ENCODE measurements at regions not wholly inside any gene's neighbourhood (a gene's known extent, or its start where the extent isn't known, plus 50 kb on each side); places are given as distances from the start of the nearest gene placed in this dataset.

DNA sequence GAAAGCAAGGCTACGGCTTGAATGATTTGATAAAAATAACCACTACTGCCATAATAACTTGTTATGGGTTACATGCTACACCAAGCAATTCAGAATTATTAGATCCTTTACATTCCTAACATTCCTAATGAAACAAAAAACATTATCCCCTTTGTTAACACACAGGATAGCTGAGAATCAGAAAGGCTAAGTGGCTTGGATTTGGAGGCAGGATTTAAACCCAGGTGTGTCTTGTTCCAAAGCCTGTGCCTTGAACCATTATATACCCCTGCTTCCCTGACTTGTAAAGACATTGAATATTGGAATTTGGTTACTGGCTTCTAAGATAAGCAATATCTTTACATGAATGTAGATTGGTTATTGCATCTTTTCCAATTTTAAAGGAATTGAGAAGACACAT lies 417.1 kb upstream of the GOLIM4 start:
- DNase-seq (ENCODE audit: low spot score): no peak

DNA sequence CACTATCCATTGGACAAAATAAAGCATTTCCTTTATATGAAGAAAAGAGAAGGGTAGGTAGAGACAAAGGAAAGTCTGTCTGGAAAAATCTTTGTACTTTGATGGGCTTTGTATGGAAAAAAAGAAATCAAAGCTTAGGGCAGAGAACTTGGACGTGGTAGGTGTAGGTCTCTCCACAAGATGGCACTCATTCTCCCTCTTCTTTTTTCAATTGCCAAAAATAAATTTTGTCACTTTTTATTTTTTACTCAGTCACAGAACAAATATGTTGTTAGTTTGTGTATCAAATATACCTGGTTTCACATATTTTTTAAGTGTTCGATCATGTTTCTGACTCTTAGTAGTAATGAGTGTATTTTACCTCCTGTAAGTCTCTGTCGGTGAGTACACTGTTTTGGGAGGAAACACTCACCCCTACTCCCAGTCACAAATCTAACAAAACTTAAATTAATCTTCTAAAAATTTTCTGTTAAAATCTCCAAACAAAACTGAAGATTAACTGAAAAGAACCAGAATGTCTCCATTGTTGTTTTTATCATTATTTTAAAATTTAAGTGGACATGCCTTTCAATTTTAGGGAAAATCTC lies 415.8 kb upstream of the GOLIM4 start:
- no peak for DNase-seq (ENCODE audit: low spot score)

DNA sequence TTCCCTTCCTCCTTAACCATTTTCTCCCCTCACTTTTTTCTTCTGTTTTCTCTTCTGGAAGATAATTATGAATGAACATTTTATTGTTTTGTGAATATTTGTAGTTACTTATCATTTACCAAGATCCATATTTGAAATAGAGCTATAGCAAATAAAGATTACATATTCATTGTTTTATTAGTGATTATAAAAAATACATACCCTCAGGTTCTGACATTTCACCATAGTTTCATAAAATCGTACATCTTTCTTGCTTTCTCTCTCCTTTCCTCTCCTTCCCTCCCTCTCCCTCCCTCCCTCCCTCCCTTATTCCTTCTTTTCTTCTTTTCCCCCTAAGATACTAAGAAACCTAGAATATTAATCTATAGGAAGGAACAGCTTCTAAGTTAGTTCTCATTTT lies 410.9 kb upstream of the GOLIM4 start:
- DNase-seq (ENCODE audit: low spot score): no peak

DNA sequence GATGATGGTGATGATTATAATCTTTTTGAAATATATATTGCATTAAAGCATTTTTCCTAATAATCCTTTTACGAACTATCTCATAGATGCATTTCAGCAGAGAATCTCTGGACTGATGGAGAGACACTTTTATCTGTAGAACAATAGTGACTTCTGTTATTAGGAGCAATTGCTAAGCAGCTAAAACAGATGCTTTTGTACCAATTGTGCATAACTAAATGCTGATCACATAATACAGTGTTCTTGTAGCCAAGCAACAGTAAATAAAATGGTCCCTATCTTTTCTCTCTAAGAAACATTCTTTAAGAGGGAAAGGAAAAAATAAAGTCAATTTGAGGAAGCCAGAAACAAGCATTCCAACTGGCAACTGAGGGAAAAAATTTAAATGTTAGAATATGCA lies 405.8 kb upstream of the GOLIM4 start:
- no peak for DNase-seq (ENCODE audit: low spot score)

DNA sequence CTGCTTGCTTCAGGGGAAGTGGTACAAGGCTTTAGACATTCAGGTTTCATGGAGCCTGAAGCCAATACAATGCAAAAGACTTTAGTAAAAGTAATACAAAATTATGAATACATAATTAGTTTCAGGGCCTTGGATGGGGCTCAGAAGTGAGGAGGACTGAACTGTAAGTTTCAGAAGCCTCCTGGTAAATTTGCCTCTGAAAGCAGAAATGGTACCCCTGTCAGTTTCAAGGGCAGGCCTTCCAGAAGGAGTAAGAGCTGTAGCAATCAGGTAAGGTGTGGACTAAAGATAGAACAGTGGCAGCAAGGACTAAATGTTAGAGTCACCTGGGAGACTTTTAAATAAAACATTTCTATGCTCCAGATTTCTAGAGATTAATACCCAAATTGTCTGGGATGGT lies 402.5 kb upstream of the GOLIM4 start:
- DNase-seq (ENCODE audit: low spot score): no peak

DNA sequence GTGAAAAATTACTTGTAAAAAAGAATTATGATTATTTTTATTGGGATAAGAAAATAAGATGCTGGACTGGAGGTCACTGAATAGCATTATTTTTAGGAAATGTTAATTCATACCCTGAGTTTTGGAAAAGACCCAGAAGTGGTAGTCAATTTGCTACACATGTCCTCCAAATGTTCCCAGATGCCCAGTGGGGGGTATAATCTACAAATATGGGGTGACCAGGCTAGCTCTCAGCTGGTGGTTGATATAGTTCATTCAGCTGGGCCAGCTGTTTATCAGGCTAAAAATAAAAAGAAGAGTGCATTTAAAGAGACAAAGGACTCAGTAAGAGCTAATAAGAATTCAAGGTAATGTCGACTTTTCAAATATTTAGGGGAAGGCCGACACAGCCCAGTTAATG lies 402.0 kb upstream of the GOLIM4 start:
- DNase-seq (ENCODE audit: low spot score): no peak

DNA sequence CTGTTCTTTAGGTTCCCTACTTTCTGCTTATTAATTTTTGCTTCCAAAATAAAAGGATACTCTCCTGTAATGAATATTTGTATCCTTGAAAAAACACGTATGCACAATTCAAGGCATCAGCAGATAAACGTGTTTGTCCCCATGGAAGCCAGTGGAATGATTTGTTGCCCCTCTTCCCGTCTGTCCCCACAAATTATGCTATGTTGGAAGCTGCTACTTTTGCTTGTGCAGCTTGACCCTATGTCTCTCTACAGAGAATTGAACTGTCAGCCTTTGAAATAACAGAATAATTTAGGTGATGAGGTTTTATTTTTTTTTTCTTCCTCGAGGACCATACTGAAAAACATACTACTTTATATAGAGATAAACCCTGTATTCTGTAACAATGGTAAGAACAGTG lies 401.5 kb upstream of the GOLIM4 start:
- DNase-seq (ENCODE audit: low spot score): no peak

DNA sequence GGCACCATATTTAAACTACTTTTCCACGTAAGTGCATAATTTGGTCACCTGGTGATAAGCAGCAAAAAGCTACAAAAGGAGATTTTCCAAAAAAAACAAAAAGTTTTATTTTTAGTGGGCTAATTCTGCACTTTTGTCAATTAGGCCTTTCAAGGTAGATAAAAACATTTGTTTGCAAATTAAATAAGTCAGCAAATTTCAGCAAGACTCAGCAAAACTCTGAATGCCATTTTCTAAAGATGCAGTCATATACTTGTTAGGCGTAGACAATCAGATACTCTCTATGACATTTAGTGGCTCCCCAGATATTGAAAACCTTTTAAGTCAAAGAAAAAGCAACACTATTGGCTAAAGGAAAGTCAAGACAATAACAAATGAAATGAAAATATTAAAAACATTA lies 400.2 kb upstream of the GOLIM4 start:
- no peak for DNase-seq (ENCODE audit: low spot score)

DNA sequence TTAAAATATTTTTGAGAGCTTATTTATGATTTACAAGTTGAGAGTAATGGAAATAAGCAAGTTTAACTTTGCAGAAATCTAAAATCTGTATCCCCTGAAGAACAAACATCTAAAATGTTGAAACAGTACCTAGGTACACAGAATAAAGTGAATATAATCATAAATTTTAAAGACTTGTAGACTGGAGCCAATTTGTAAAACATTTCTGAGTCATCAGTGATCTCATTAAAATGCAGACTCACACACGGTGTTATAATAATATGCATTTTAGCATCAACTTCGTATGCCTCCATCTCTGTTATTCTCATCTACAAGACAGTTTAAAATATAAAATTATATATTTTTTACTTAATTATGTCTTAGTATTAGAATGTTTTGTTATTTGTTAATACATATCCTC lies 399.5 kb upstream of the GOLIM4 start:
- no peak for DNase-seq (ENCODE audit: low spot score)

DNA sequence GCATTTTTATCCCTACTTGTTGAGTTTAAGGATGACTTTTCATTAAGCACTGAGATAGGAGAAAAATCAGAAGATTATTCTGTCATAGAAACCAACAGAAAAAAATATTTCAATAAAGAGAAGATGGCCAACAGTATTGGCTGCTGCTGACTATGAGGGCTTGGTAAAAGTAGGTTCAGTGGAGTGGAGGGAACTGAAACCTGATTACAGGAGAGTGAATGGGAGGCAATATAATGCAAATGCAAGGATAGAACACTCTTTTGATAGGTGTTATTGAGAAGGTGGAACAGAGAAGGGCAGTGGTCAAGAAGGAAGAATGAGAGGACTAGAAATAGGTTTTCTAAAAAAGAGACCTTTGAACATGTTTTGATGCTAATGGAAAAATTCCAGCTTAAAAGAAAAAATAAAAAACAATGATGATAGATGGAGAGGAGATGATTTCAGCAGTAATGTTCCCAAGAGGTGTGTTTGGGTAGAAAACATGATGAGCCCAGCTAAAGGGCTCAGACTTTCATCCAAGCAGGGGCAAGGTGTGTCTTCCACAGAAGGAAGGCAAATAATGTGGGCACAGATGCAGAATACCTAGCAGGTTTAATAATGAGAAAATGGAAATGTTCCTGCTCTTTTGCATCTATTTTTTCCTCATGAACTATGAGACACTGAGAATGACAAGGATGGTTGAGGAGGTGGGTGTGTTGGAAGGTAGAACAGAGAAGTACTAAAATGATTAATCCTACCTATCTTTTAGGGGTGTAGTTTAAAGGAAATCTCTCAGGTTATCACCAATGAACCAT lies 397.9 kb upstream of the GOLIM4 start:
- DNase-seq (ENCODE audit: low spot score): no peak

DNA sequence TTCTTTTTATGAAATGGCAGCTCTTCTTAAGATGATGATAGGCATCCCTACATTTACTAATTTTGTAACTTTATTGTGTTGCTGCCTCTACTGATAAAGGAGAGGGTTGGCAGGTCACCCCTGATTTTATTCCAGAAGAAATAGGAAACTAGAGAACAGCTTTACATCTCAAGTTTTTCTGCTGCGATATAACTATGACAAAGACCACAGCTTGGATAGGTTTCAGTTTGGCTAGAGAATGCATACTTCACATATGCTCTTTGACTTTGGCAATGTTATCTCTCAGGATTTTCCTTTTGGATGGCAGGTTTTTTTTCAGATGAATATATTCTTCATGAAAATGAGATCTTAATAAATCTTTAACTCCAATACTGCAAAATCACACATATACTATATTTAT lies 395.3 kb upstream of the GOLIM4 start:
- DNase-seq (ENCODE audit: low spot score): no peak

DNA sequence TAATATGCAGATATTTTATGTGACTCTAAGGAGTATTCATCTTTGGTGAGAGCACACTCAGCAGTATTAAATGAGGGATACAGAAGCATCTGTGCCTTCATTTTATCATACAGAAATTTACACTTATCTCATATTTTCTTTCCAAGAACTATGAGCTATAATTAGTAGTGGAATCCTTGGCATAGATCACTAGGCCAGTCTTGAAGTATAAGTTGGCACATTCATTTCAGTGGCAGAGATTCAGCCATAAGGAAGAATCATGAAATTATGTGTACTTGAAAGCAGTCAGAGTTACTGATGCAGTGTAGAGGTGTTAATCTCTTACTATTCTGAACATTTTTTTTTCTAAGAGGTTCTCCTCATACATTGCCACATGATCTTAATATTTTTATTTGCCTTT lies 393.6 kb upstream of the GOLIM4 start:
- no peak for DNase-seq (ENCODE audit: low spot score)

DNA sequence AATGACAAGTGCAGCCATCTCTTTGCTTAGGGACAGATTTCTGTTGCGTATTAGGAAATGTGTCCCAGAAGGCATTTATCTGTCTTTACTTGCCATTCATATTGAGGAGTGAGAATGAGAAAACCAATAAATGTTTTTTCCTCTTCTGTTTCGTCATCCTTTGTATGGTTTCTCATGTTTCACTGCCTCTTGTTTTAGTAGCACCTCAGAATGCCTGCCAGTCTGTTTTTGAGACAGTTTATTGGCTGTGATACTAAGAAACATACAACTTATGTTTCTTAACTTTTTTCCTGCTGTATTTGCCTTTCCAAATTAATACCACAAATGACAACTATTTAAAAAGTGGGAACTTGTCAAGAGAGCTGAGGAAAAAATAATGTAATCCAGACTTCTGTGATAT lies 390.2 kb upstream of the GOLIM4 start:
- no peak for DNase-seq (ENCODE audit: low spot score)

DNA sequence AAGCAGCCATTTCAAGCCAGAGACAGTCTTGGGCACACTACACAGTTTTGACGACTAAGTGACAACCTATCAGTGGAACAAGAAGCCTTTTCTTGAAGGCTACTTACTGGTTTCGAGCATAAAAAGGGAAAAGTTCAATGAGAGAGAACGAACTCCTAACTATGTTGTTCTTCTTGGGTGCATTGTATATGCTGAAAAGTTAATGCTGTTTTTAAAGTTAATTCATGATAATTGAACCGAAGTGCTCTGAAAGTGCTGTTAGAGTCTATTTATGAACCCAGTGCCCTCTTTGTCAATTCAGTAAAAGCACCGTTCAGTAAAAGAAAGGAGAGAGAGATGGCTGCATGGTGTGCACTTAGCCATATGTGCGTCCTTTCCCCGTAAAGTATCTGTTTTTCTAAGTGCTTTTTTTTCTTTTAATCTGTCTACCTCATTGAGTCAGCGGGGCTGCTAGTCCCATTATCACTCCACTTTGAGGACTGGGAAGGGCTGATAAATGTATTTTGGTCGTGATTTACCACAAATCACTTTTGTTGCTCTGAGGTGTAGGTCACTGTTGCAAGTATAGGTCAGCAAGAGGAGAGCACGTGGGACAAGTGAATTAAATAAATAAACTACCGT lies 380.7 kb upstream of the GOLIM4 start:
- no peak for DNase-seq (ENCODE audit: low spot score)

DNA sequence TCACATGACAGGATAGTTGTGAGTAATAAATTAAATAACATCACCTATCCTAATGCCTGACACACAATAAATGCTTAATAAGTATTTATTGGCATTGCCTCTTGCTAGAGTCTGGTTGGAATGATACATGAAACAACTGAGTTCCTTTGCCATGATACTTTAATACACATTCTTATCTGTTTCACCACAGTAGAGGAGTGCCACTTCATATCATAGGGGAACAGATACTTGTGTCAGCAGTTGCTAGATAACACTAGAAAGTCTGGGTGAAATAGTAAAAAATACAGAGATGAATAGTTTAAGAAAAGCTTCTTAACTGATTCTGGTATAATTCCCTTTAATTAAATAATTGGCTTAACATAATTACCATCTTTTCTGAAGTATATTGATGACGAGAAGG lies 380.0 kb upstream of the GOLIM4 start:
- no peak for DNase-seq (ENCODE audit: low spot score)

DNA sequence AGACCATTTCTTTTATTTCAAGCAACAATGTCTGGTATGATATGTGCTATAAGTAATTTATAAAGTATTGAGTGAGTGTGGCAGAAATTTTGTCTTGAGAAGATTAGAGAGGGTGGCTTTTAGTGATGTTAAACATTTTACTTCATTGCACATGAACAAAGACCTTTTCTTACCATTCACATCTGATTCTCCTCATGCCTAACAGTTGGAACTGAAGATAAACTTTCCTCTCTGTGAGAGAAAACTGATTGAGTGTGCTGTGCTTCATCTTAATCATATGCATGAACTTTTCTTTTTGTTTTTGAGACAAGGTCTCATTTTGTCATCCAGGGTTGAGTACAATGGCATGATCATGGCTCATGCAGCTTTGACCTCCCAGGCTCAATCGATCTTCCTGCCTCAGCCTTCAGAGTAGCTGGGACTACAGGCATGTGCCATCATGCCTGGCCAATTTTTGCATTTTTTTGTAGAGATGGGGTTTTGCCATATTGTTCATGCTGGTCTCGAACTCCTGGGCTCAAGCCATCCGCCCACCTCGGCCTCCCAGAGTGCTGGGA lies 377.7 kb upstream of the GOLIM4 start:
- no peak for DNase-seq (ENCODE audit: low spot score)

DNA sequence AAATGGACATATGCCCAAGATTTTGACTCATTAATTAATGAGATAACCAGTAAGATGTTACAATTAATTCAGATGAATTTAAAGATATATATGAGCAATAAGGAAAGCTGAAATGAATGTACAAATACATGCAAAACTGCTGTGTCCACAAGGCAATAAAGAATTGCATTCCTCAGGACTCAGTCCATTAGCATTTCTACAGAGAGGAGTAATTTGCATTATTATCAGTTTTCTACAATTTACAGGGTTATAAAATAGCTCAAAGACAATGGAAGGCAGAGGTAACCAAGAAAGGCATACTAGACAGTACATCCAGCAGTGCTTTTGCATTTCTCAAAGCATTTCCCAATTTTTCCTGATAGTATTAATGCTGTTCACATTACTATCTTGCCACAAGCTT lies 377.1 kb upstream of the GOLIM4 start:
- DNase-seq (ENCODE audit: low spot score): no peak

DNA sequence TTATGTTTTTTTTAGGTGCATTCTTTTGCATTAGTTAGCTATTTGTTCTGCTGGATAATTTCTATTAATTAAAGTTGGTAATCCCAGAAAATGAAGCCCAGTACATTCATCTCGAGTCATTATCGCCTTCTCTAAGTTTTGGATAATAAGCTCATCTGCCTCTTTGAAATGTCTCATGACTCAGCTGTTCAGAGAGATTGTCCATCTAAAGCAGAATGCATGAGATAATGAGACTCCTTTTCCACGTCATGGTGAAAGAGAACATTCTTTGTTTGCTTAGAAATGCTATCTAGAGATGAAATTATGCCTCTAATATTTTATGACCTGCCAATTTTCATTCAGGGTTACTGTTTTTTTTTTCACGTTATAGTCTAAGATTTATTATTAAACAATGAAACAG lies 374.7 kb upstream of the GOLIM4 start:
- DNase-seq (ENCODE audit: low spot score): no peak

DNA sequence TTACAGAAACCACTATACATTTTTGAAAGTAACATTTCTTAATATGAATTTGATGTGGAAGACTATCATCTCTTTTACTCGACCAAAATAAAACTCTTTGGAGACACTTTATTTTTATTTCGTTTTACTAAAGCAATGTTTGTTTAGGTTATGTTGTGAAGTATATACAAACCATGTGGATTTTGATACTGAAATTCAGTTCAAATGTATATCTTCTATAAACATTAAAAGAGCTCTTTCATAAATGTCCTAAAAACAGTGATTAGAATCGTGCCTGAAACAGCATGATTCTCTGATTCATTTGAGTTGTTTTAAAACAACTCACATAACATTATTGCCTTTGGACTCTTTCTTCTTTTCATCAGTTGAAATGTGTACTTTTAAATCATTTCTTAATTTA lies 373.7 kb upstream of the GOLIM4 start:
- no peak for DNase-seq (ENCODE audit: low spot score)

DNA sequence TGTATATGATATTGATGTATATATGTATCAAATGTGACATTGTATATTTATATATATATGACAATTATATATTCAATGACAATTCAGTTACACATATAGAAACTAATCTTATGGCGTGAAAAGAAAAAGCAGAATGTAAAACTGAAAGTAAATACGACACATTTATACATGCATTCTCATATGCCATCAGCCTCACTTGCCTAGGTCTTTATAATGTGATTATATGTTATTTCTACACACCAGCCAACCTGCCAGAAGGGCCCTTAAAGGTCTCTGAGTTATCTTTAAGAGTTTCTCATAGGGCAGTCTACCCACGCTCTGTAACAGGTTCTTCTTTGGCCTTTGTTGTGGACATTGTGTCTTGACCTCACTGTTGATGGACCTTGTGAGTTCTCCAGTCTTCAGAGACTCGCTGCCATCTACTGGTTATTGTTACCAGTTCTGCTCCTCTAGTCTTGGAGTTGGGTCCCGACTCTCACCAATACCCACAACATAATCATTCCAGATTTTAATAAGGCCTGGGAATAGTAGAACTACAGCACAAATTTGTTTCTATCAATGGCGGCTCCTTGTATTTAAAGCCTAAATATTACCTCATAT lies 371.5 kb upstream of the GOLIM4 start:
- DNase-seq (ENCODE audit: low spot score): no peak

DNA sequence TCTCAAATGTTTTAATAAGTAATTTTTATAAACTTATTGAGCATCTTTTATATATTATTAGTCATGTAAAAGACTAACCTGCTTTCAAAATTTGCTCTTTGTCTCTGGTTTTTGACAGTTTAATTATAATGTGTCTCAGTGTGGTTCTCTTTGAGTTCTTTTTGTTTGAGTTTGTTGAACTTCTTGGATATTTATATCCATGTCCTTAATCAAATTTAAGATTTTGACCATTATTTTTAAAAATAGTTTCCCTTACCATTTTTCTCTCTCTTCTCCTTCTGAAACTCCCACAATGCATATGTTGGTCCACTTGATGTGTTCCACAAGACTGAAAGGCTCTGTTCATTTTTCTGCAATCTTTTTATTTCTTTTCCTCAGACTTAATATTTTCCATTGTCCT lies 366.1 kb upstream of the GOLIM4 start:
- no peak for DNase-seq (ENCODE audit: low spot score)

DNA sequence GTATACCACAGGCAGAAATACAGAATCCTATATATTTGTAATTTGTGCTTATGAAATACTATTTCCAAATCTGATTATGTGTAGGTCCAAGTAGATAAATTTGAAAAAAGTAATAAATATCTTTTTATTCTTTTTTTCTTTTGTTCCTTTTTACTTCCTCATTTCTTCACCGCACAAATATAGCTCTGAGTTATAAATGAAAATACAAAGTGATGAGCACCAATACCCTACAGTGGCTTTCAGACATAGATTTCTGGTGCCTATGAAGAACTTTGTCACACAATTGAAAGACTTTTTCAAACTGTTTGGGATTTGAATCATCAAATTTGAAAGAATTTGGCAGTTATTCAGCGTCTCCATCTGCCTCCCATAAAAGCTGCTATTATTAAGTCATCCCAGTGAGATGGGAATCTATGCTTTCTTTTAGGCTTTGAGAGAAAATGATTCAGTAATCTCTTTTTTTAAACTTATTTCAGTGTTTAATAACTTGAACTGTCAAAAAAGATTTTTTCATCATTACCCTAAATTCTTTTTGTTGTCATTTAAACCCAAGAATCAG lies 363.6 kb upstream of the GOLIM4 start:
- no peak for DNase-seq (ENCODE audit: low spot score)

Measured in HuH-7 (cell line).